Ishikawa (cell line): ENCODE measurements at regions not wholly inside any gene's neighbourhood (a gene's known extent, or its start where the extent isn't known, plus 50 kb on each side); places are given as distances from the start of the nearest gene placed in this dataset.

ENCODE experiments used
- REST ChIP-seq: IDR thresholded peaks from 2 replicates; pipeline ENCODE4 v1.6.1; 2012; ENCODE audit warnings: low read depth, mild to moderate bottlenecking
- TAF1 ChIP-seq: IDR thresholded peaks from 2 replicates; pipeline ENCODE4 v1.6.1; 2012; ENCODE audit warnings: low read depth, mild to moderate bottlenecking
- TEAD4 ChIP-seq: IDR thresholded peaks from 2 replicates; pipeline ENCODE4 v1.6.1; 2012
- TF ChIP-seq, protein P1 (sequence below): IDR thresholded peaks from 2 replicates; pipeline ENCODE4 v1.6.1; 2012

- TF ChIP-seq TEAD4 (no peak), TAF1 (no peak), REST (no peak)
- TF ChIP-seq, protein P1, sequence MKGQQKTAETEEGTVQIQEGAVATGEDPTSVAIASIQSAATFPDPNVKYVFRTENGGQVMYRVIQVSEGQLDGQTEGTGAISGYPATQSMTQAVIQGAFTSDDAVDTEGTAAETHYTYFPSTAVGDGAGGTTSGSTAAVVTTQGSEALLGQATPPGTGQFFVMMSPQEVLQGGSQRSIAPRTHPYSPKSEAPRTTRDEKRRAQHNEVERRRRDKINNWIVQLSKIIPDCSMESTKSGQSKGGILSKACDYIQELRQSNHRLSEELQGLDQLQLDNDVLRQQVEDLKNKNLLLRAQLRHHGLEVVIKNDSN = no peak
Measured at GRCh38 chr13:49855930-49856329, 63.4 kb upstream of the KPNA3 start.
